Spinal cord (tissue), 9 donors: ENCODE measurements at regions not wholly inside any gene's neighbourhood (a gene's known extent, or its start where the extent isn't known, plus 50 kb on each side); places are given as distances from the start of the nearest gene placed in this dataset.
A peak's percentile ranks its signal among the peaks of the same experiment; 100 is the strongest.

Experiments
- DNase-seq, 6 donors: peaks; one replicate each; pipeline versions ENCODE4 v3.0.0 to v3.0.0-alpha.2; 2013 to 2015; ENCODE audit warnings: low spot score in 6 of 6, low read depth in 4 of 6
- H3K27ac ChIP-seq: one replicate; pipeline ENCODE4 v1.5.1; 2013; ENCODE audit warnings: low read depth, low read length, control low read depth
- H3K27me3 ChIP-seq: one replicate; pipeline ENCODE4 v1.6.1; 2013; ENCODE audit warnings: low read length; ENCODE audit not compliant: control insufficient read depth, insufficient read depth
- H3K36me3 ChIP-seq: one replicate; pipeline ENCODE4 v1.6.1; 2013; ENCODE audit warnings: low read length; ENCODE audit not compliant: control insufficient read depth, insufficient read depth
- H3K4me1 ChIP-seq: one replicate; pipeline ENCODE4 v1.6.1; 2013; ENCODE audit warnings: low read length; ENCODE audit not compliant: control insufficient read depth, insufficient read depth
- H3K4me3 ChIP-seq: one replicate; pipeline ENCODE4 v1.5.1; 2013; ENCODE audit warnings: low read depth, low read length, control low read depth
- H3K9me3 ChIP-seq: one replicate; pipeline ENCODE4 v1.6.1; 2013; ENCODE audit warnings: low read length; ENCODE audit not compliant: control insufficient read depth, insufficient read depth
- whole genome bisulfite sequencing: methylation state at CpG from one replicate; pipeline ENCODE4 v1.1.5; 2013; ENCODE audit warnings: missing lambda C conversion rate; ENCODE audit not compliant: insufficient coverage; 5-methylcytosine and 5-hydroxymethylcytosine counted together
- donor health status: healthy.

GRCh38 chr1:177710696-177711620 is 258.9 kb downstream of the SEC16B start:
- H3K4me3 ChIP-seq = no peak overlapping the region

GRCh38 chr1:177708406-177708805 is 261.5 kb downstream of the SEC16B start:
- H3K4me3 ChIP-seq = no peak overlapping the region
- no peaks in the 10 kb centered on the region for H3K9me3 ChIP-seq
- peaks cover 2% of the 10 kb centered on the region for H3K4me1 ChIP-seq
- H3K36me3 ChIP-seq = no peaks in the 10 kb centered on the region
- no peak for DNase-seq
- H3K27me3 ChIP-seq = no peaks in the 10 kb centered on the region
- H3K27ac ChIP-seq = no peak overlapping the region
- WGBS = 90% methylated on average over 2 of the region's 5 CpGs

More at GRCh38 chr1:177710696-177711620, 258.9 kb downstream of the SEC16B start:
- peak in 2 of 6 donors; percentile 47 to 94 for DNase-seq
- Histone ChIP-seq H3K27ac (no peak overlapping the region), H3K9me3 (no peaks in the 10 kb centered on the region), H3K36me3 (no peaks in the 10 kb centered on the region), H3K4me1 (peaks cover 2% of the 10 kb centered on the region), H3K27me3 (no peaks in the 10 kb centered on the region)
- 78% methylated on average over 8 of the region's 17 CpGs for WGBS

- no peak overlapping the region for H3K4me3 ChIP-seq
- no peak for DNase-seq
- H3K27ac ChIP-seq = no peak overlapping the region
- no peaks in the 10 kb centered on the region for H3K27me3 ChIP-seq
- peaks cover 2% of the 10 kb centered on the region for H3K4me1 ChIP-seq
- no peaks in the 10 kb centered on the region for H3K9me3 ChIP-seq
- no peaks in the 10 kb centered on the region for H3K36me3 ChIP-seq
- WGBS = 83% methylated on average over 1 of the region's 4 CpGs
Measured at GRCh38 chr1:177706977-177707376, 262.9 kb downstream of the SEC16B start.

GRCh38 chr1:177705839-177706238 is 264.0 kb downstream of the SEC16B start:
- H3K4me1 ChIP-seq = peaks cover under 1% of the 10 kb centered on the region
- no peaks in the 10 kb centered on the region for H3K27me3 ChIP-seq
- H3K9me3 ChIP-seq = no peaks in the 10 kb centered on the region
- no peak for DNase-seq
- no peaks in the 10 kb centered on the region for H3K36me3 ChIP-seq
- WGBS = no CpG with 5 or more reads among the region's 5 CpGs
- H3K27ac ChIP-seq = no peak overlapping the region
- H3K4me3 ChIP-seq = no peak overlapping the region

- WGBS = 88% methylated on average over 3 of the region's 3 CpGs
- no peaks in the 10 kb centered on the region for H3K27me3 ChIP-seq
- no peaks in the 10 kb centered on the region for H3K9me3 ChIP-seq
- H3K27ac ChIP-seq = no peak overlapping the region
- no peaks in the 10 kb centered on the region for H3K4me1 ChIP-seq
- no peak for DNase-seq
- no peak overlapping the region for H3K4me3 ChIP-seq
- H3K36me3 ChIP-seq = no peaks in the 10 kb centered on the region
Measured at GRCh38 chr1:177703888-177704446, 265.9 kb downstream of the SEC16B start.

- H3K4me3 ChIP-seq = no peak overlapping the region
- H3K27ac ChIP-seq = no peak overlapping the region
- 87% methylated on average over 2 of the region's 3 CpGs for WGBS
- H3K27me3 ChIP-seq = no peaks in the 10 kb centered on the region
- H3K36me3 ChIP-seq = no peaks in the 10 kb centered on the region
- no peaks in the 10 kb centered on the region for H3K4me1 ChIP-seq
- no peaks in the 10 kb centered on the region for H3K9me3 ChIP-seq
- DNase-seq = no peak
Measured at GRCh38 chr1:177701654-177702353, 268.1 kb downstream of the SEC16B start.

GRCh38 chr1:177700856-177701255 is 269.0 kb downstream of the SEC16B start:
- no peaks in the 10 kb centered on the region for H3K9me3 ChIP-seq
- no peaks in the 10 kb centered on the region for H3K36me3 ChIP-seq
- no peaks in the 10 kb centered on the region for H3K4me1 ChIP-seq
- no peak overlapping the region for H3K27ac ChIP-seq
- H3K27me3 ChIP-seq = no peaks in the 10 kb centered on the region
- 92% methylated on average over 3 of the region's 5 CpGs for WGBS
- no peak for DNase-seq
- H3K4me3 ChIP-seq = no peak overlapping the region

- H3K27ac ChIP-seq = no peak overlapping the region
Measured at GRCh38 chr1:177690996-177691395, 278.9 kb downstream of the SEC16B start.

GRCh38 chr1:177687544-177687943 is 282.3 kb downstream of the SEC16B start:
- H3K27me3 ChIP-seq = no peaks in the 10 kb centered on the region
- H3K36me3 ChIP-seq = no peaks in the 10 kb centered on the region
- no peaks in the 10 kb centered on the region for H3K4me1 ChIP-seq
- no peak overlapping the region for H3K27ac ChIP-seq
- no peaks in the 10 kb centered on the region for H3K9me3 ChIP-seq
- WGBS = 84% methylated on average over 2 of the region's 3 CpGs
- no peak for DNase-seq
- no peak overlapping the region for H3K4me3 ChIP-seq

More at GRCh38 chr1:177690996-177691395, 278.9 kb downstream of the SEC16B start:
- H3K4me3 ChIP-seq = no peak overlapping the region
- H3K27me3 ChIP-seq = no peaks in the 10 kb centered on the region
- H3K4me1 ChIP-seq = no peaks in the 10 kb centered on the region
- DNase-seq = no peak
- H3K36me3 ChIP-seq = no peaks in the 10 kb centered on the region
- no peaks in the 10 kb centered on the region for H3K9me3 ChIP-seq
